ENCODE measurements at regions not wholly inside any gene's neighbourhood (a gene's known extent, or its start where the extent isn't known, plus 50 kb on each side); places are given as distances from the start of the nearest gene placed in this dataset.

DNA sequence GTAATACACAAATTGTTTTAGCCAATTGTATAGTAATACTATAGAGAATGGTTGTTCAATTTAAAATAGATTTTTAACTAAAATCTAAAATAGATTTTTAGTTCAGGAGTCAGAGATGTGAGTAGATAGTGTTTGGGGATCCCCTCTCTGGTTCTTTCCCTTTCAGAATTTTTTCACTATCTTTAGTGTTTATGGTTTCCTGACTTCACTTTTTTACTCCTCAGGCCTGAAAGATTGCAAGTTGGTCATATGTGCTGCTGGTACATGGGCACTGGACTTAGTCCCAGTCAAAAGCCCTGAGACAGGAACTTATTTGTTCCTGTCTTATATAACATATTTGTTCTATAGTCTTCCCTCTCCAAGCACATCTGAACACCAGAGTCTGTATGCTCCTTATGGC lies 96.8 kb upstream of the ATP1B1 start:
- no peak for TF ChIP-seq CTCF (IDR thresholded peaks at IDR 0.05)
- TF ChIP-seq NFE2L1 (CRISPR knock-in tag; IDR thresholded peaks at IDR 0.05), result no peak
- TF ChIP-seq ATF1 (CRISPR knock-in tag; IDR thresholded peaks at IDR 0.05), result no peak
- no peak for TF ChIP-seq SP1 (CRISPR knock-in tag; conservative IDR thresholded peaks at IDR 0.05)
- no peak for TF ChIP-seq TCF7 (CRISPR knock-in tag; IDR thresholded peaks at IDR 0.05; ENCODE audit: low read depth)
- TF ChIP-seq MLX (CRISPR knock-in tag; IDR thresholded peaks at IDR 0.05), result no peak
- no peak for TF ChIP-seq TEAD1 (CRISPR knock-in tag; IDR thresholded peaks at IDR 0.05)
- TF ChIP-seq FOXP1 (CRISPR knock-in tag; IDR thresholded peaks at IDR 0.05; ENCODE audit: borderline replicate concordance), result no peak
- no peak for TF ChIP-seq GABPB1 (CRISPR knock-in tag; IDR thresholded peaks at IDR 0.05)
- TF ChIP-seq ZNF232 (CRISPR knock-in tag; IDR thresholded peaks at IDR 0.05), result no peak
- no peak for TF ChIP-seq ESRRA (CRISPR knock-in tag; IDR thresholded peaks at IDR 0.05; ENCODE audit: borderline replicate concordance)
- no peak for TF ChIP-seq MAX (CRISPR knock-in tag; IDR thresholded peaks at IDR 0.05)
- TF ChIP-seq USF1 (CRISPR knock-in tag; IDR thresholded peaks at IDR 0.05), result no peak
- TF ChIP-seq ATF2 (CRISPR knock-in tag; IDR thresholded peaks at IDR 0.05; ENCODE audit: borderline replicate concordance, low read depth), result no peak
